ENCODE measurements at regions not wholly inside any gene's neighbourhood (a gene's known extent, or its start where the extent isn't known, plus 50 kb on each side); places are given as distances from the start of the nearest gene placed in this dataset.

DNA sequence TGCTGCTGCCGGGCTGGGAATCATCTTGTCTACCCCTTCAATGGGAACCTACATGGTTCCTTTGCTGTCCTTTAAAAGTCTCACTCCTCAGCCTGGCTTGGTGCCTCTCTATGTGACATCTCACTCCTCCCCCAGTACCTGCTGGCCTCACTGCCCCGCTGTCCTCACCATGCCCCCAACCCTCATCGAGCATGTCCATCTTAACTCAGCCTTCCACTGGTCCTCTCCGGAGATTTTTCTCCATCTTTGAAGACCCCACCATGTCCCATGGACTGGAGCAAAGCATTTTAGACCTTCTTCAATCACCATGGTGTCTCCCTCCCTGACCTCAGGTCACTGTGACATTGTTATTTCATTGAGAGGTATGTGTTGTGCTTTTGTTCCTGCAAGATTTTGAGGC is 58.1 kb upstream of the SIX3 start (continued):
- TF ChIP-seq, protein P1, sequence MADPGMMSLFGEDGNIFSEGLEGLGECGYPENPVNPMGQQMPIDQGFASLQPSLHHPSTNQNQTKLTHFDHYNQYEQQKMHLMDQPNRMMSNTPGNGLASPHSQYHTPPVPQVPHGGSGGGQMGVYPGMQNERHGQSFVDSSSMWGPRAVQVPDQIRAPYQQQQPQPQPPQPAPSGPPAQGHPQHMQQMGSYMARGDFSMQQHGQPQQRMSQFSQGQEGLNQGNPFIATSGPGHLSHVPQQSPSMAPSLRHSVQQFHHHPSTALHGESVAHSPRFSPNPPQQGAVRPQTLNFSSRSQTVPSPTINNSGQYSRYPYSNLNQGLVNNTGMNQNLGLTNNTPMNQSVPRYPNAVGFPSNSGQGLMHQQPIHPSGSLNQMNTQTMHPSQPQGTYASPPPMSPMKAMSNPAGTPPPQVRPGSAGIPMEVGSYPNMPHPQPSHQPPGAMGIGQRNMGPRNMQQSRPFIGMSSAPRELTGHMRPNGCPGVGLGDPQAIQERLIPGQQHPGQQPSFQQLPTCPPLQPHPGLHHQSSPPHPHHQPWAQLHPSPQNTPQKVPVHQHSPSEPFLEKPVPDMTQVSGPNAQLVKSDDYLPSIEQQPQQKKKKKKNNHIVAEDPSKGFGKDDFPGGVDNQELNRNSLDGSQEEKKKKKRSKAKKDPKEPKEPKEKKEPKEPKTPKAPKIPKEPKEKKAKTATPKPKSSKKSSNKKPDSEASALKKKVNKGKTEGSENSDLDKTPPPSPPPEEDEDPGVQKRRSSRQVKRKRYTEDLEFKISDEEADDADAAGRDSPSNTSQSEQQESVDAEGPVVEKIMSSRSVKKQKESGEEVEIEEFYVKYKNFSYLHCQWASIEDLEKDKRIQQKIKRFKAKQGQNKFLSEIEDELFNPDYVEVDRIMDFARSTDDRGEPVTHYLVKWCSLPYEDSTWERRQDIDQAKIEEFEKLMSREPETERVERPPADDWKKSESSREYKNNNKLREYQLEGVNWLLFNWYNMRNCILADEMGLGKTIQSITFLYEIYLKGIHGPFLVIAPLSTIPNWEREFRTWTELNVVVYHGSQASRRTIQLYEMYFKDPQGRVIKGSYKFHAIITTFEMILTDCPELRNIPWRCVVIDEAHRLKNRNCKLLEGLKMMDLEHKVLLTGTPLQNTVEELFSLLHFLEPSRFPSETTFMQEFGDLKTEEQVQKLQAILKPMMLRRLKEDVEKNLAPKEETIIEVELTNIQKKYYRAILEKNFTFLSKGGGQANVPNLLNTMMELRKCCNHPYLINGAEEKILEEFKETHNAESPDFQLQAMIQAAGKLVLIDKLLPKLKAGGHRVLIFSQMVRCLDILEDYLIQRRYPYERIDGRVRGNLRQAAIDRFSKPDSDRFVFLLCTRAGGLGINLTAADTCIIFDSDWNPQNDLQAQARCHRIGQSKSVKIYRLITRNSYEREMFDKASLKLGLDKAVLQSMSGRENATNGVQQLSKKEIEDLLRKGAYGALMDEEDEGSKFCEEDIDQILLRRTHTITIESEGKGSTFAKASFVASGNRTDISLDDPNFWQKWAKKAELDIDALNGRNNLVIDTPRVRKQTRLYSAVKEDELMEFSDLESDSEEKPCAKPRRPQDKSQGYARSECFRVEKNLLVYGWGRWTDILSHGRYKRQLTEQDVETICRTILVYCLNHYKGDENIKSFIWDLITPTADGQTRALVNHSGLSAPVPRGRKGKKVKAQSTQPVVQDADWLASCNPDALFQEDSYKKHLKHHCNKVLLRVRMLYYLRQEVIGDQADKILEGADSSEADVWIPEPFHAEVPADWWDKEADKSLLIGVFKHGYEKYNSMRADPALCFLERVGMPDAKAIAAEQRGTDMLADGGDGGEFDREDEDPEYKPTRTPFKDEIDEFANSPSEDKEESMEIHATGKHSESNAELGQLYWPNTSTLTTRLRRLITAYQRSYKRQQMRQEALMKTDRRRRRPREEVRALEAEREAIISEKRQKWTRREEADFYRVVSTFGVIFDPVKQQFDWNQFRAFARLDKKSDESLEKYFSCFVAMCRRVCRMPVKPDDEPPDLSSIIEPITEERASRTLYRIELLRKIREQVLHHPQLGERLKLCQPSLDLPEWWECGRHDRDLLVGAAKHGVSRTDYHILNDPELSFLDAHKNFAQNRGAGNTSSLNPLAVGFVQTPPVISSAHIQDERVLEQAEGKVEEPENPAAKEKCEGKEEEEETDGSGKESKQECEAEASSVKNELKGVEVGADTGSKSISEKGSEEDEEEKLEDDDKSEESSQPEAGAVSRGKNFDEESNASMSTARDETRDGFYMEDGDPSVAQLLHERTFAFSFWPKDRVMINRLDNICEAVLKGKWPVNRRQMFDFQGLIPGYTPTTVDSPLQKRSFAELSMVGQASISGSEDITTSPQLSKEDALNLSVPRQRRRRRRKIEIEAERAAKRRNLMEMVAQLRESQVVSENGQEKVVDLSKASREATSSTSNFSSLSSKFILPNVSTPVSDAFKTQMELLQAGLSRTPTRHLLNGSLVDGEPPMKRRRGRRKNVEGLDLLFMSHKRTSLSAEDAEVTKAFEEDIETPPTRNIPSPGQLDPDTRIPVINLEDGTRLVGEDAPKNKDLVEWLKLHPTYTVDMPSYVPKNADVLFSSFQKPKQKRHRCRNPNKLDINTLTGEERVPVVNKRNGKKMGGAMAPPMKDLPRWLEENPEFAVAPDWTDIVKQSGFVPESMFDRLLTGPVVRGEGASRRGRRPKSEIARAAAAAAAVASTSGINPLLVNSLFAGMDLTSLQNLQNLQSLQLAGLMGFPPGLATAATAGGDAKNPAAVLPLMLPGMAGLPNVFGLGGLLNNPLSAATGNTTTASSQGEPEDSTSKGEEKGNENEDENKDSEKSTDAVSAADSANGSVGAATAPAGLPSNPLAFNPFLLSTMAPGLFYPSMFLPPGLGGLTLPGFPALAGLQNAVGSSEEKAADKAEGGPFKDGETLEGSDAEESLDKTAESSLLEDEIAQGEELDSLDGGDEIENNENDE (IDR thresholded peaks at IDR 0.05; ENCODE audit: insufficient replicate concordance, low read length) = no peak
- no peak for TF ChIP-seq PHF8 (conservative IDR thresholded peaks at IDR 0.05; ENCODE audit: low read depth, low read length)

Data from H1 (cell line).